ENCODE measurements at regions not wholly inside any gene's neighbourhood (a gene's known extent, or its start where the extent isn't known, plus 50 kb on each side); places are given as distances from the start of the nearest gene placed in this dataset.

DNA sequence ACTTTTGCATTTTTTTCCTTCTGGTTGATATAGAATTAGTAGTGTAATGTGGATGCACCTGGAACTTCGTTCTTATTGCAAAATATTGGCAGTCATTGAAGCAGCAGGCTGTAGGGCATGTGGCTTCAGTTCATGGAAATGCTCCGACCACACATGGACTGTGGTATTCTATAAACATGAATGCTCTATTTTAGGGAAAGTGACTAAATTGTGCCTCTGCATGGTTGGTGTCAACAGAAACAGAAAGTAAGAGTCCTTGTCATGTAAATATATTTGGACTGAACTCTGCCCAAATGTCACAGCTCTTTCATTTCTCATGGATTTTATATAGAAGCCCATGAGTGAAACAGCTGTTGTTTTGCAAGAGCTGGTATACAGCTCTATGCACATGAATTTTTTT lies 917.0 kb downstream of the LRFN5 start:
- TF ChIP-seq, protein P1, sequence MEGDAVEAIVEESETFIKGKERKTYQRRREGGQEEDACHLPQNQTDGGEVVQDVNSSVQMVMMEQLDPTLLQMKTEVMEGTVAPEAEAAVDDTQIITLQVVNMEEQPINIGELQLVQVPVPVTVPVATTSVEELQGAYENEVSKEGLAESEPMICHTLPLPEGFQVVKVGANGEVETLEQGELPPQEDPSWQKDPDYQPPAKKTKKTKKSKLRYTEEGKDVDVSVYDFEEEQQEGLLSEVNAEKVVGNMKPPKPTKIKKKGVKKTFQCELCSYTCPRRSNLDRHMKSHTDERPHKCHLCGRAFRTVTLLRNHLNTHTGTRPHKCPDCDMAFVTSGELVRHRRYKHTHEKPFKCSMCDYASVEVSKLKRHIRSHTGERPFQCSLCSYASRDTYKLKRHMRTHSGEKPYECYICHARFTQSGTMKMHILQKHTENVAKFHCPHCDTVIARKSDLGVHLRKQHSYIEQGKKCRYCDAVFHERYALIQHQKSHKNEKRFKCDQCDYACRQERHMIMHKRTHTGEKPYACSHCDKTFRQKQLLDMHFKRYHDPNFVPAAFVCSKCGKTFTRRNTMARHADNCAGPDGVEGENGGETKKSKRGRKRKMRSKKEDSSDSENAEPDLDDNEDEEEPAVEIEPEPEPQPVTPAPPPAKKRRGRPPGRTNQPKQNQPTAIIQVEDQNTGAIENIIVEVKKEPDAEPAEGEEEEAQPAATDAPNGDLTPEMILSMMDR (IDR thresholded peaks at IDR 0.05): no peak
- TF ChIP-seq POLR2A (IDR thresholded peaks at IDR 0.05): no peak

Data from thyroid gland (tissue), 4 donors.